Mesothelial cell of epicardium (in vitro differentiated cells): ENCODE measurements at regions not wholly inside any gene's neighbourhood (a gene's known extent, or its start where the extent isn't known, plus 50 kb on each side); places are given as distances from the start of the nearest gene placed in this dataset.

Experiments
- DNase-seq, 2 experiments: peaks; one replicate each; pipeline ENCODE4 v3.0.0; 2021; ENCODE audit warnings: low spot score in 2 of 2; ENCODE audit not compliant: unreplicated experiment in 2 of 2
- H3K27ac Mint-ChIP-seq: 2 replicates; pipeline ENCODE4 v1.8.0; 2021; ENCODE audit warnings: mixed read lengths
- H3K27me3 Mint-ChIP-seq: 2 replicates; pipeline ENCODE4 v1.8.0; 2021; ENCODE audit warnings: low read depth, mixed read lengths
- H3K36me3 Mint-ChIP-seq: 2 replicates; pipeline ENCODE4 v1.8.0; 2021; ENCODE audit warnings: mixed read lengths
- H3K4me1 Mint-ChIP-seq: 2 replicates; pipeline ENCODE4 v1.8.0; 2021; ENCODE audit warnings: mixed read lengths
- H3K4me3 Mint-ChIP-seq: 2 replicates; pipeline ENCODE4 v1.8.0; 2021; ENCODE audit warnings: mild to moderate bottlenecking, moderate library complexity, mixed read lengths
- H3K9me3 Mint-ChIP-seq: 2 replicates; pipeline ENCODE4 v1.8.0; 2021; ENCODE audit warnings: mixed read lengths
- CTCF ChIP-seq: fragments of 200-600 bp; sonication (generic); IDR thresholded peaks from one replicate; pipeline ENCODE4 v1.5.0; 2021; ENCODE audit warnings: antibody characterized with exemption; ENCODE audit not compliant: unreplicated experiment

GRCh38 chr15:39115379-39116057 lies 465.4 kb upstream of the THBS1 start:
- DNase-seq = no peak
- Mint-ChIP-seq H3K27ac (no peak overlapping the region), H3K4me3 (no peak overlapping the region), H3K9me3 (peaks cover 34% of the 10 kb centered on the region), H3K4me1 (no peaks in the 10 kb centered on the region), H3K27me3 (no peaks in the 10 kb centered on the region), H3K36me3 (peaks cover 3% of the 10 kb centered on the region)
- TF ChIP-seq CTCF = no peak

GRCh38 chr15:39118510-39118909 lies 462.4 kb upstream of the THBS1 start:
- peaks cover 3% of the 10 kb centered on the region for H3K36me3 Mint-ChIP-seq
- DNase-seq = no peak
- H3K4me3 Mint-ChIP-seq = no peak overlapping the region
- H3K27ac Mint-ChIP-seq = no peak overlapping the region
- H3K4me1 Mint-ChIP-seq = no peaks in the 10 kb centered on the region
- no peaks in the 10 kb centered on the region for H3K27me3 Mint-ChIP-seq
- H3K9me3 Mint-ChIP-seq = peaks cover 36% of the 10 kb centered on the region
- no peak for TF ChIP-seq CTCF

- no peak for TF ChIP-seq CTCF
- no peak overlapping the region for H3K4me3 Mint-ChIP-seq
Measured at GRCh38 chr15:39124155-39124552, 456.7 kb upstream of the THBS1 start.

GRCh38 chr15:39124553-39125171 lies 456.2 kb upstream of the THBS1 start:
- no peak overlapping the region for H3K27ac Mint-ChIP-seq
- DNase-seq = no peak
- no peaks in the 10 kb centered on the region for H3K36me3 Mint-ChIP-seq
- H3K27me3 Mint-ChIP-seq = no peaks in the 10 kb centered on the region
- no peak overlapping the region for H3K4me3 Mint-ChIP-seq
- H3K4me1 Mint-ChIP-seq = peaks cover 18% of the 10 kb centered on the region
- TF ChIP-seq CTCF = no peak
- H3K9me3 Mint-ChIP-seq = peaks cover 10% of the 10 kb centered on the region

More at GRCh38 chr15:39124155-39124552, 456.7 kb upstream of the THBS1 start:
- Mint-ChIP-seq H3K36me3 (no peaks in the 10 kb centered on the region), H3K27me3 (no peaks in the 10 kb centered on the region), H3K27ac (no peak overlapping the region), H3K9me3 (peaks cover 11% of the 10 kb centered on the region), H3K4me1 (peaks cover 18% of the 10 kb centered on the region)
- no peak for DNase-seq

- TF ChIP-seq CTCF = no peak
- Mint-ChIP-seq H3K4me1 (peaks cover 18% of the 10 kb centered on the region), H3K36me3 (no peaks in the 10 kb centered on the region), H3K27ac (no peak overlapping the region), H3K4me3 (no peak overlapping the region), H3K27me3 (no peaks in the 10 kb centered on the region), H3K9me3 (peaks cover 5% of the 10 kb centered on the region)
- DNase-seq = no peak
Measured at GRCh38 chr15:39125226-39125625, 455.7 kb upstream of the THBS1 start.
